ENCODE measurements at regions not wholly inside any gene's neighbourhood (a gene's known extent, or its start where the extent isn't known, plus 50 kb on each side); places are given as distances from the start of the nearest gene placed in this dataset.
A peak's percentile ranks its signal among the peaks of the same experiment; 100 is the strongest.

DNA sequence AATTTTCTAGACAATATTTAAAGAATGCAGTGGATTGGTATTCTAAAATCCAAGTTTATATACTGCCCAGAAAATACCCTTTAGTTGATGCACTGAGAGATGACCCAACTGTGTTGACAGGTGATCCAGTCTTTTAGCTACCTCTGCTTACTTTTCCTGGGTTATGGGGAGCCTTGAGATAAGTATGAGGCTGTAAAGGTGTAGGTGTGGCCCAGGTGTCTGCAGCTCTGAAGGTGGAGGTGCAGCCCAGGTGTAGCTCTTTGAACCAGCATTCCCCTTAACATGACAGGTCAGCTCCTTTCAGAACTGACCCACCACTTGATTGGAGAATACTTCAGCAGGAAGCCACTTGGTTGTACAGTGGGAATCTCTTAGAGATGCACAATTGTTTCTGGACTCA is 62.3 kb upstream of the ACSL3 start:
- H3K27me3 ChIP-seq: peaks cover 16% of the 10 kb centered on the region
- H3K4me3 ChIP-seq (ENCODE audit: low read depth in 1 of 2, low read length in 1 of 2): no peak overlapping the region
- no peaks in the 10 kb centered on the region for H3K36me3 ChIP-seq
- TF ChIP-seq, protein P1, sequence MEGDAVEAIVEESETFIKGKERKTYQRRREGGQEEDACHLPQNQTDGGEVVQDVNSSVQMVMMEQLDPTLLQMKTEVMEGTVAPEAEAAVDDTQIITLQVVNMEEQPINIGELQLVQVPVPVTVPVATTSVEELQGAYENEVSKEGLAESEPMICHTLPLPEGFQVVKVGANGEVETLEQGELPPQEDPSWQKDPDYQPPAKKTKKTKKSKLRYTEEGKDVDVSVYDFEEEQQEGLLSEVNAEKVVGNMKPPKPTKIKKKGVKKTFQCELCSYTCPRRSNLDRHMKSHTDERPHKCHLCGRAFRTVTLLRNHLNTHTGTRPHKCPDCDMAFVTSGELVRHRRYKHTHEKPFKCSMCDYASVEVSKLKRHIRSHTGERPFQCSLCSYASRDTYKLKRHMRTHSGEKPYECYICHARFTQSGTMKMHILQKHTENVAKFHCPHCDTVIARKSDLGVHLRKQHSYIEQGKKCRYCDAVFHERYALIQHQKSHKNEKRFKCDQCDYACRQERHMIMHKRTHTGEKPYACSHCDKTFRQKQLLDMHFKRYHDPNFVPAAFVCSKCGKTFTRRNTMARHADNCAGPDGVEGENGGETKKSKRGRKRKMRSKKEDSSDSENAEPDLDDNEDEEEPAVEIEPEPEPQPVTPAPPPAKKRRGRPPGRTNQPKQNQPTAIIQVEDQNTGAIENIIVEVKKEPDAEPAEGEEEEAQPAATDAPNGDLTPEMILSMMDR (IDR thresholded peaks at IDR 0.05): no peak
- no peaks in the 10 kb centered on the region for H3K9me3 ChIP-seq
- no peaks in the 10 kb centered on the region for H3K4me1 ChIP-seq (ENCODE audit: control insufficient read depth in 1 of 2, insufficient read depth in 1 of 2, low read depth in 1 of 2, low read length in 1 of 2)
- no peak overlapping the region for H3K27ac ChIP-seq

DNA sequence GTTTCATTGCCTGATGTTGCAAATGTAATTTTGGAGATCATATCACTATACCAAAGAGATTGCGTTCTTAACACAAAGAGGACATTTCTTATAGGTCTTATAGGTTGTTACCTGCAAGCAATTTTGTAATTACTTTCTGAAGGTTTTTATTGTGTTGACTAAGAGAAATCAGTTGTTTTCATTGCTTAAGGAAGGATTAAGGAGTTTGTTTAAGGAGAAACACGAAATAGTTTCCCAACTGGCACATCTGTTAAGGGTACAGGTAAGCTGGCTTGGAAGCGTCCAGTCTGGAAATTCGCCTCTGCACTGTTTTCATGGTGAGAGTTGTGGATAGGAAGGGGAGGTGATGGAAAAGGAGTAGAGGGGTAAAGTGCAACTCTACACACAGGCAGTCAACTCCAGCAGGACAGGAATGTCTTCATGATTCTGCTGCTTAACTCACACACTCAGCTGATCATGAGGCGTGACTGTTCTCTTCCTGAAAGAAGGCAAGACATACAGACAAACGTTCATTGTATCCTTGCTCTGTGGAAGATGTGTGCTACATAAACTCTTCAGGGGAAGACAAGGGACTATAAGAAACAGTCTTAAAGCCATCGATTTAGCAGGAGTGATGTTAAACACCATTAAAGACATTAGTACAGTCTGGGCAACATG is 61.4 kb upstream of the ACSL3 start:
- TF ChIP-seq, protein P1 (IDR thresholded peaks at IDR 0.05): no peak
- Histone ChIP-seq H3K4me1 (ENCODE audit: control insufficient read depth in 1 of 2, insufficient read depth in 1 of 2, low read depth in 1 of 2, low read length in 1 of 2) (no peaks in the 10 kb centered on the region), H3K9me3 (no peaks in the 10 kb centered on the region), H3K36me3 (no peaks in the 10 kb centered on the region), H3K4me3 (ENCODE audit: low read depth in 1 of 2, low read length in 1 of 2) (no peak overlapping the region), H3K27me3 (peaks cover 20% of the 10 kb centered on the region), H3K27ac (no peak overlapping the region)

DNA sequence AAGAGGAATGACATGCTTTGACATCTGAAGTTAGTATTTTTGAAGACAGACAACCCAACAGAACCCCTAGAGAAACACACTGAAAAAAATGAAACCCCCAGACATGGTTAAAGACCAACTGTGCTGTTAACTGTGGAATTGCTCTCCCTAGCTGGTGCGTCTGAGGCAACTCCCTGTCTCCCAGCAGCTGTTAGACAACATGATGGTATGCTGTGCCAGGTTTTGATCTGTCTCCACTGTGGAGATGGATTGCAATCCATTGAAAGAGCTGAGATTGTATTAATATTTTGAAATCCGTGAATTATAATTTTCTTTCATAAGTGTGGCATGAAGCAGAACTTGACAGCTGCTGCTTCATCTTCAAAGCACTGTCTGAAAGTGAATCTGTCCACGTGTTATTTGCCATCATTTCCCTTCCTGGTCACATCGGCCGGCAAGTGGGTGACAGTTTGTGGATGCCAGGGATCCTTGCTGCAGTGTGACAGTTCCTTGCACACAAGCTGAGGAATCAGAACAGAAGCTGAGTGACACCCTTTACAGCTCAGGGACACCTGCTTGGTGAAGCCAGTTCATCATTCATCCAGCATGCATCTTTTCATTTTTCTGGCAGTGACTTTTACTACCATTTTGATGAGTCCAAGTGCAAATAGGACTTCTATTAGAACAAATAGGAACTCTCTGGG is 58.2 kb upstream of the ACSL3 start:
- Histone ChIP-seq H3K36me3 (no peaks in the 10 kb centered on the region), H3K4me1 (ENCODE audit: control insufficient read depth in 1 of 2, insufficient read depth in 1 of 2, low read depth in 1 of 2, low read length in 1 of 2) (peaks cover 27 to 28% of the 10 kb centered on the region in 2 experiments), H3K27me3 (peaks cover 20% of the 10 kb centered on the region), H3K4me3 (ENCODE audit: low read depth in 1 of 2, low read length in 1 of 2) (no peak overlapping the region), H3K9me3 (no peaks in the 10 kb centered on the region), H3K27ac (no peak overlapping the region)
- TF ChIP-seq, protein P1 (IDR thresholded peaks at IDR 0.05): no peak

DNA sequence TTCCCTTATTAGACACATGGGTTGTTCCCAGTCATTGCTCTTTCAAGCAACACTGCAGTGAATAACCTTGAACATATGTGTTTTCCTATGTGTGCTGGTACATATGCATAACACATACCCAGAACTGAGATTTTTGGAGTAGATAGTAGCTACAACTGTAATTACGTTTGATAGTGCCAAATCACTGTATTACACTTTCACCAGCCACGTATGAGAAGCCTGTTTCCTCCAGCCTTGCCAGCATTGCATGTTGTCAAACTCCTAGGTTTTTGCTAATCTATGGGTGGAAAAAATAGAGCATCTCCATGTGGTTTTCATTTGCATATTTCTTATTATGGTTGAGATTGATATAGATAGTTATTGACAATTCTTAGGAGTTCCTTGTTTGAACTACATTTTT is 56.5 kb upstream of the ACSL3 start:
- Histone ChIP-seq H3K36me3 (no peaks in the 10 kb centered on the region), H3K27ac (no peak overlapping the region), H3K4me1 (ENCODE audit: control insufficient read depth in 1 of 2, insufficient read depth in 1 of 2, low read depth in 1 of 2, low read length in 1 of 2) (peaks cover 27 to 29% of the 10 kb centered on the region in 2 experiments), H3K9me3 (no peaks in the 10 kb centered on the region), H3K4me3 (ENCODE audit: low read depth in 1 of 2, low read length in 1 of 2) (no peak overlapping the region), H3K27me3 (peaks cover 18% of the 10 kb centered on the region)
- TF ChIP-seq, protein P1 (IDR thresholded peaks at IDR 0.05): no peak

DNA sequence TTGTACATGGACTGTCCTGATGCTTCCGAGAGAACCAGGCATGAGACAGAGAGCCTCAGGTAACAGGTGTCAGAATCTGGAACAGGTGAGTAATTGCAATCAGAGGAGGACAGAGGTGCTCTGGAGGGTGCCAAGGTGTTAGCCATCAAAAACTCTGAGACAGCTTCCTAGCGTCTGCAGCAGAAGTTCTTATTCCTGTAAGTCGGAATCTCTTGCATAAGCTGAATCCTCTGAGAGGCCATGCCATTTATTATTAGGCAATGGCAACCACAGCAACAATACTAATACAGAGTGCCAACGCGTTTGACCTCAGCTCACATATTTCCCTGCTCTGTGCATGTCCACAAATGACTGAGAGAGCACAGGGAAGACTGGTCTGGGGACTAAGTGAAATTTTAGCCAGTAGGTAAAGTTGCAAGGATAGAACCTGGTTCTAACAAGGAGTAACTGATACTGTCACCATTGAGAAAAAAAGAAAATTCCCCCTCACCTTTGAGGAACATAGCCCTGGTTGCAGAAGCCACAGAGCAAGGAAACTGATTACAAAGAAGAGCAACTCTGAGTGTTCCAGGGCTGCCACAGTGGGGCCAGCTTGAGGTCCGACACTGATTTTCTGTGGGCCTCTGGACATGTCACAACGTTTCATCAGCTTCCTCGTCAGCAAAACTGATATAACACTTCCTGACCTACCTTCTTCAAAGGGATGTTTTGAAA is 55.1 kb upstream of the ACSL3 start:
- H3K4me1 ChIP-seq (ENCODE audit: control insufficient read depth in 1 of 2, insufficient read depth in 1 of 2, low read depth in 1 of 2, low read length in 1 of 2): peaks cover 28 to 38% of the 10 kb centered on the region in 2 experiments
- peak overlapping the region; percentile 0 to 12 for H3K4me3 ChIP-seq (ENCODE audit: low read depth in 1 of 2, low read length in 1 of 2)
- no peaks in the 10 kb centered on the region for H3K36me3 ChIP-seq
- H3K27ac ChIP-seq: peak overlapping the region; percentile 71
- TF ChIP-seq, protein P1 (IDR thresholded peaks at IDR 0.05): no peak
- H3K27me3 ChIP-seq: peaks cover 6% of the 10 kb centered on the region
- H3K9me3 ChIP-seq: no peaks in the 10 kb centered on the region
